ENCODE measurements at regions not wholly inside any gene's neighbourhood (a gene's known extent, or its start where the extent isn't known, plus 50 kb on each side); places are given as distances from the start of the nearest gene placed in this dataset.
"Not testable (repeated sequence)": the region's sequence is repeated elsewhere in the genome, so short reads cannot be mapped to it uniquely, and the experiment has no call there.

- not testable (repeated sequence) for DNase-seq
Measured at GRCh38 chr22:19603346-19603745, 79.1 kb upstream of the CLDN5 start.

DNA sequence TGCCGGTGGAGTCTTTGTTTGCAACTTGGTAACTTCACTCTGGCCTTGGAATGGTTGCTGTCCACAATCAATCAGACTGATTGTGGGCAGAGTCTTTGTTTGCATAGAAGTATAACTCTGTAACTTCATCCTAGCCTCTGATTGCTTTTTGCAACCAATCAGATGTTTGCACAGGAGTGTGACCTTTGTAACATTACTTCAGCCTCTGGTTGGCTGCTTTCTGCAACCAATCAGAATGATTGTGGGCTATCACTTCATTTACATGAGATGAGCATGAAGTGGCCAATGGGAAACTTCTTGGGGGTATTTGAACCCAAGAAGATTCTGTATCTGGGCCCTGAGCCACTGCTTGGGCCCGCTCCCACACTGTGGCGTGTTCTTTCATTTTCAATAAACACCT, 79.6 kb upstream of the CLDN5 start:
- no peak for DNase-seq

DNA sequence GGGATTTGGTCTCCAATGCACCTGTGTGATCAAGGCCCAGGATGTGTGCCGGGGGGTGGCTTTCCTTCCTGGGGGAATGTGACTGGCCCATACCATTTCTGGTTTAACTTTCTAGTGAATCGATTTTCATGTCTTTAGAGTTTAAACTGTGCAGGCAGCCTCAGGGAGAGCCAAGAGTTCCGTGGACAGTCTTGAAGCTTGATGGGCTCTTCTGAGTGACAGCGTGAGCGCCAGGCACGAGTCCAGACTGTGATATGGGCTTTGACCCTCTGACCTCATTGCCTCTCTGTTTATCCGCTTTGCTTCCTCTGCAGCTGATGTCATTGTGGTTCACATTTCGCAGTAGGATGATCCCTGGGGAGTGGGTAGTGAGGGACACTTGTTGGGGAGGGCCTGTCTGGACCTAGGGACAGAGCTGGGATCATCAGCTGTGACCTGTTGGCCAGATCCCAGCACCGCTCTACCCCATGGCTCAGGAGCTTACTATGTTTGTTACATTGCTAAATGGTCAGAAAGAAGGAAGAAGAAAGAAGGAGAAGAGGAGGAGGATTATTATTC, 80.6 kb upstream of the CLDN5 start:
- DNase-seq, result no peak

- no peak for DNase-seq
Measured at GRCh38 chr22:19605508-19606331, 81.5 kb upstream of the CLDN5 start.

DNA sequence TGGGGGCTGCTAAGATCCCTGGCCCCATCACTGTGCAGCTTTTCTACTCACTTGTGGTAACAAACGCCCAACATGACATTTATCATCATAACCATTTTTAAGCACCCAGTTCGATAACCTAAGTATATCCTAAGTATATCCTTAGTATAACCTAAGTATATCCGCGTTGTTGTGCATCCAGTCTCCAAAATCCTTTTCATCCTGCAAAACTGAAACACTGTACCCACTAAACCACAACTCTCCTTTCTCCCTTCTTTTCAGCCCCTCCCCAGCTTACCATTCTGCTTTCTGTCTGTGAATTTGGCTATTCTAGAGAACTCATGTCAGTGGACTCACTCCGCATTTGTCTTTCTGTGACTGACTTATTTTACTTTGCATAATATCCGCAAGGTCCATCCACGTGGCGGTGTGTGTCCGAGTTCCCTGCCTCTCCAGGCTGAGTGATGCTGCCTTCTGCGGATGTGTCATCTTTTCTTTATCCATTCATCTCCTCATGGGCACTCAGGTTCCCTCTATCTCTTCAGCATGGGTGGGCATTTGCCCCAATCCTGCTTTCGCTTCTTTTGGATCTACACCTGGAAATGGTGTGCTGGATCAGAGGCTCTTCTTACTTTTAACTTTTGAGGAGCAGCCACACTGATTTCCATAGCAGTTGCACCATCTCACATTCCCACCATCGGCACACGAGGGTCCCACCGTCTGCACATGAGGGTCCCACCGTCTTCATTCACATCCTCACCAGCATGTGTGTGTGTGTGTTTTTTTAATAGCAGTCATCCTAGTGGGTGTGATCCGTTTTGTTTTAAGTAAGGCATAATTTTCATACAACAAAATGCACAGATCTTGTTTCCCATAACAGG, 82.4 kb upstream of the CLDN5 start:
- DNase-seq, result no peak

DNA sequence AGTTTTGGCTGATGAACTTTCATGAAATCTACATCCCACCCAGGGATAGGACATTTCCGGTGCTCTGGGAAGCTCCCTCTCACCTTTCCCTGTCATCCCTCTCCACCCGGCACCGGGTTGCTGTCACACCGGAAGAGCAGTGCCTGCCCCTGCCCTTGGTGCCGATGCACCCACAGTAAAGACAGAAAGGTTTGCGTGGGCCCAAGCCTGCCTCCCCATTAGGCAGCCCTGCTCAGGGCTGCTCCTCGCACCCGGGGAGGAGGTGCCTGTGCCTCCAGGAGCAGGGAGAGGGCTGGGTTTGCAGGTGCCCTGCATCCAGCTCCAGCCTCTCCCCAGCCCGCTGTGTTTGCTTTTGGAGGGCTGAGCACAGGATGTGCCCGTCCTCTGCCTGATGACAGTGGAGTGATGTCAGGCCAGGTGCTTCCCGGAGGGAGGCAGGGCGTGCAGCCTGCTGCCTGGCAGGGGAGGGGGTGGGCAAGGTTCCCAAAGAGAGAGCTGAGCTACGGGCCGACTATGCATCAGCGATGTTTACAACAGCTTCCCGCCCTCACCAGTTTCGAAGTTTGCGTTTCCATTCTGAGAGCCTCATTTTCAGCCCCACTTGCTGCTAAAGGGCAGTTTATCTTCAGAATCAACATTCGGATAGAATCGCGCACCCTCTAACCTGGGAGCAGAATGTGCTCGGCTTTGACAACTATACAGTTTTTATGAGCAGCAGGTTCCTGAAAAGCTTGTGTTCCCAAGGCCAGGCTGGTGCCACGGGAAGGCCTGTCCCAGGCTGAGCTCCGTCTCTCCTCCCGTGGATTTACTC, 83.2 kb upstream of the CLDN5 start:
- peak; percentile 61 for DNase-seq

GRCh38 chr22:19608003-19608690, 83.9 kb upstream of the CLDN5 start:
- DNase-seq, result no peak

GRCh38 chr22:19609753-19610152, 85.5 kb upstream of the CLDN5 start:
- not testable (repeated sequence) for DNase-seq

DNA sequence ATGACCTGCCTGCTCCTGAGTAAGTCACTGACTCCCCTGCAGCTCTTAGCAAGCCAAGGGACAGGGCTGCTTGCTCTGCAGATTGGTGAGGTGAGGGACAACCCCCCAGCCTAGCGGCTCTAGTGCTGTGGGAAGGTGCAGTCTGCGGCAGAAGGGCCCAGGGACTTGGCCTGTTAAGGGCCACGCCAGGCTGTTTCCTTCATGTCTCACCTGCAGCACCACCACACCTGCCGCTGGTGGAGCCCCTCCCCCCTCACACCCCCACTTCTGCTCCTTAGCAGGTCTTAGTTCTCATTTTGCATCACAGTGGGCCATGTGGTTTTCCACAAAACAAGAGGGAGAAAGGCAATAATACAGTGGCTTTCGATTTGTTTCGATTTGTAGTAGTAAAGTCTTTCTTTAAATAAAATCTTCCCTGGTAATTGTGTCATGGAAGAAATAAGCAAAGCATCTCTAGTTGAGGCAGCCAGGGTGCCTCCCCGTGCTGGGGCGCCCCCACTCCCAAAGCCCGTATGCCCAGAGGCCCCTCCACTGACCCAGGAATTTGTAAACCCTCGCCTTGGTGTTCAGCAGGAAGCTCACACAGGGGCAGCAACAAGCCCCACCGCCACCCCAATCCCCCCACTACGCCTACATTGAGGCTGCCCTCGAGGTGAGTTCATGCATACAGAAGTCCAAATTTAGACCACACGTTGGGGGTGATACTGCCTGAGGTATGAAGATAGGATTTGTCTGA, 86.5 kb upstream of the CLDN5 start:
- peak; percentile 66 for DNase-seq

GRCh38 chr22:19611590-19611989, 87.4 kb upstream of the CLDN5 start:
- no peak for DNase-seq

DNA sequence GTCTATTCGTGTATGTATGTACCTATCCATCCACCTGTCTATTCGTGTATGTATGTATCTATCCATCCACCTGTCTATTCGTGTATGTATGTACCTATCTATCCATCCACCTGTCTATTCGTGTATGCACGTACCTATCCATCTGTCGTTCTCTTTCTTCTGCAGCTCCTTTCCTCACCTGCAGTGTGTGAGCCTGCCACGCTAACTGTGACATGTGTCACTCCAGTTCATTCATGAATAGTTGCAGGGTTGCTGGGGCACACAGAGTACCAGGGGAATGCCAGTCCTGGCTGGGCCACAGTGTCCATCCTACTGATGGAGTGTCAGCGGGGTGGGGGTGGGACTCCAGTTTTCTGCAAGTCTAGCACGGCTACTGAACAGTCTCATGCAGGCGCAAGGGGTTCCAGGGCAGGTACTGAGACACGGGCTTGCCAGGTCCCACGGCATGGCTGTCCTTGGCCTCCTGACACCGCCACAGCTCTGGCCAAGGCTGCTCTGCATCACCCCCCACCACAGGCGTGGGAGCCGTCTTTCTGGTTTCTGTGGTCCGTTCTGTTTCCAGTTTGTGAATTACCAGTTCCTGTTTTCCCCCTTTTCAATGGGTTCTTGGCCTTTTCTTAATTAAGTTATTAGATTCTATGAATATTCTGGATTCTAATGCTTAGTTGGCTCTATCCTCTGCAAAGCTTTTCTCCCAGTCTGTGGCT, 88.8 kb upstream of the CLDN5 start:
- DNase-seq, result no peak

DNA sequence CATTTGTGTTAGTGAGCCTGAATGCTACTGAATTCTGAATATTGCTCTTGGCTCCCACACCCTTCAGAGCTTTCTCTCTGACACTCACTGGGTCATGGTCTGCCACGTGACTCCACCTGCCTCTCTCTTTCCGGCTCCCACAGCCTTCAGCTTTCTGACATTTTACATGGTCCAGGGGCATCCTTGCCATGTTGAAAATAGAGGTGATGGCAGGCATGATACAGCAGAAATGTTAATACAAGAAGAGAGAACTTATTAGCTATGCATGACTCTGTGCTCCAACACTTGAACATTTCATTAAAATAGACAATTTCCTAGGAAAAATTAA, 90.3 kb upstream of the CLDN5 start:
- DNase-seq, result no peak

GRCh38 chr22:19615001-19615461, 90.8 kb upstream of the CLDN5 start:
- no peak for DNase-seq

DNA sequence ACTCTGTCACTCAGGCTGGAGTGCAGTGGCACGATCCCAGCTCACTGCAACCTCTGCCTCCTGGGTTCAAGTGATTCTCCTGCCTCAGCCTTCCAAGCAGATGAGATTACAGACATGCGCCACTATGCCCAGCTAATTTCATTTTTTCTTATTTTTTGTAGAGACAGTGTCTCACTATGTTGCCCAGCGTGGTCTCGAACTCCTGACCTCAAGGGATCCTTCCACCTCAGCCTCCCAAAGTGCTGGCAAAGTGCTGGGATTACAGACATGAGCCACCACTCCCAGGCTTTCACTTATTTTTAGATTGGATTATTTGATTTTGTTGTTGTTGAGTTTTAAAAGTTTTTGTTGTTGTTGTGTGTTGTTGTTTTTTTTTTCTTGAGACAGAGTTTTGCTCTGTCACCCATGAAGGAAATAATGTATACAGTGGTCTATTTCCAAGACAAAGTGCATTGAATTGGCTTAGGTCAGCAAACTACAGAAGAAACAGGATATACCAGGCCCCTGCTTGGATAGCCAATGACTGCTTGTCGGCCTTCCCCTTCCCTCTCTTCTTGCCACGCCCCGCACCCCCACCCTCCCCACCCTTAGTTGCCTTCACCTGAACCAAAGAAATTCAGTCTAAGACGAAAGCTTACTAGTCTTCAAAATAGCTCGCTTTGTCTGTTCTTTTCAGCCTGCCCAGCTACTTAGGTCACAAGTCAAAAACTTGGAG, 91.8 kb upstream of the CLDN5 start:
- DNase-seq, result no peak

GRCh38 chr22:19619144-19620009, 94.9 kb upstream of the SEPTIN5 start:
- DNase-seq, result no peak

GRCh38 chr22:19620742-19621371, 93.4 kb upstream of the SEPTIN5 start:
- no peak for DNase-seq

- DNase-seq, result no peak
Measured at GRCh38 chr22:19621373-19622060, 92.8 kb upstream of the SEPTIN5 start.

DNA sequence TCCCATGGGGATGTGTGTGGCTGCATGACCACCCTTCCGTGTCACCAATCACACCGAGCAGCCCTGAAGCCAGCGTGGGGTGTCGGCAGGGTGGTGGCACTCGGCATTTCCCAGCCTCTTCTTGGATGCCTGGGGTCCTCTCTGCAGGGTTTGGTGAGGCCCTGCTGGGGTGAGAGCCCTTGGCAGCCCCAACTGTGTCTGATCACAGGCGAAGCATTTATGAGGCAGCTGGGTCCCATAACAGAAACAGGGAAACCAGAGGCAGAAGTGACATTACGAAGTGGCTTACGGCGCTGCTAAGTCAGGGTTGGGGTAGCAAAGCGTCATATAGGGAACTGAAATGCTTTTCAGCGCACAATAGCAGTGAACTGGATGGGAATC, 92.3 kb upstream of the SEPTIN5 start:
- DNase-seq, result no peak
